GM19025 (cell line): ENCODE measurements at regions not wholly inside any gene's neighbourhood (a gene's known extent, or its start where the extent isn't known, plus 50 kb on each side); places are given as distances from the start of the nearest gene placed in this dataset.

Experiments
- ATAC-seq: cut with Tn5 transposase; IDR thresholded peaks from one replicate; pipeline ENCODE4 v1.9.1; 2021; ENCODE audit warnings: mild to moderate bottlenecking, low read depth, moderate library complexity; ENCODE audit not compliant: unreplicated experiment

GRCh38 chr4:155523358-155523757 lies 143.3 kb upstream of the GUCY1A1 start:
- ATAC-seq, result no peak

- no peak for ATAC-seq
These were observed 144.4 kb upstream of the GUCY1A1 start for GRCh38 chr4:155522201-155522600.

DNA sequence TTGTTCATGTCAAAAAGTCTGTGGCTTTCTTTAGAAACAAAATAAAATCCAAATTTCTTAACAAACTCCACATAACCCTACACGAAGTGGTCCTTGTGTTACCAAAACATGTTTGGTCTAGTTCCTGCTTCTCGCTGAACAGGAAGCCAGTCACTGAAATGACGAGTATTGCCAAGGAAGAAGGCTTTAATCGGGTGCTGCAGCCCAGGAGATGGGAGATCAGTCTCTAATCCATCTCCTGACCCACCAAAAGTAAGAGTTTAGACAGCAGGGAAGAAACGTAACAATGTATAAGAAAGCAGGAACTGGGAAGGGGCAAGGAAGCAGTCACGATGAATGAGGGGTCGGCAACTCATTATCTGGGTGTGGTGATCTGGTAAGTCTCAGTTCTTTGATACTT lies 144.6 kb upstream of the MAP9 start:
- ATAC-seq, result no peak

GRCh38 chr4:155515444-155516075 lies 138.8 kb upstream of the MAP9 start:
- ATAC-seq, result no peak

GRCh38 chr4:155514628-155515027 lies 137.9 kb upstream of the MAP9 start:
- ATAC-seq, result no peak

GRCh38 chr4:155512817-155513216 lies 136.1 kb upstream of the MAP9 start:
- ATAC-seq, result no peak

- no peak for ATAC-seq
These were observed 135.3 kb upstream of the MAP9 start for GRCh38 chr4:155512046-155512445.

GRCh38 chr4:155510771-155511170 lies 134.0 kb upstream of the MAP9 start:
- ATAC-seq, result no peak

DNA sequence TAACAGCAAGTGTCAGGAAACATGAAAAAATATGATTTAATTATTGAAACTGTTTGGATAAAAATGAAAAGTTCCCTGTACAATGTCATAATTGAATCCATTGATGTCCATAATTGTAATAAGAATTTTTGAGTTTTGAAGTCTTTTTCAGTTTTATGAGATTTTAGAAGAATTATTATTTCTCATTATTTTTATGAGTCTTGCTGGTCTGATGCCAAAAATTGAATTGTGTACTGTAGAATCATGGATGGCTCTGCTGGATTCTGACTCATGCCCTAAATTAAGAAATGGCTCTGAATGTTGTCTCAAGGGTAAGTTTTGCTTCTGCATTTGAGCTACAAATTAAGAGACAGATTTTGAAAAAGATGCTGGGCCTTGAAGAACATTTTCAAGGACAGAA lies 132.8 kb upstream of the MAP9 start:
- ATAC-seq, result no peak

GRCh38 chr4:155506745-155507144 lies 130.0 kb upstream of the MAP9 start:
- ATAC-seq, result no peak

- no peak for ATAC-seq
These were observed 128.6 kb upstream of the MAP9 start for GRCh38 chr4:155505321-155505720.

DNA sequence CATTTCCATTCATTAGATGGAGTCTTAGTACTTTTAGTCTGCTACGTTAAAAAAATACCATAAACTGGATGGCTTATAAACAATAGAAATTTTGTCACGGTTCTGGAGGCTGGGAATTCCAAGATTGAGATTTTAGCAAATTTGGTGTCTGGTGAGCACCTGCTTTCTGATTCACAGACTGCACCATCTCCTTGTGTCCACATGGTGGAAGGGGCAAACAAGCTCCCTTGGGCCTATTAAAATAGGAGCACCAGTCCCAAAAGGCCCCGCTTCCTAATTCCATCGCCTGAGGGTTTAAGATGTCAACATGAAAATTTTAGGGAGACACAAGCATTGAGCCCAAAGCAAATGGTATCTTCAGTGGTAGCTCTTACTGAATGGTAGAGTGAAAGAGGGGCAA lies 120.5 kb upstream of the MAP9 start:
- no peak for ATAC-seq

GRCh38 chr4:155496294-155496626 lies 119.5 kb upstream of the MAP9 start:
- no peak for ATAC-seq

DNA sequence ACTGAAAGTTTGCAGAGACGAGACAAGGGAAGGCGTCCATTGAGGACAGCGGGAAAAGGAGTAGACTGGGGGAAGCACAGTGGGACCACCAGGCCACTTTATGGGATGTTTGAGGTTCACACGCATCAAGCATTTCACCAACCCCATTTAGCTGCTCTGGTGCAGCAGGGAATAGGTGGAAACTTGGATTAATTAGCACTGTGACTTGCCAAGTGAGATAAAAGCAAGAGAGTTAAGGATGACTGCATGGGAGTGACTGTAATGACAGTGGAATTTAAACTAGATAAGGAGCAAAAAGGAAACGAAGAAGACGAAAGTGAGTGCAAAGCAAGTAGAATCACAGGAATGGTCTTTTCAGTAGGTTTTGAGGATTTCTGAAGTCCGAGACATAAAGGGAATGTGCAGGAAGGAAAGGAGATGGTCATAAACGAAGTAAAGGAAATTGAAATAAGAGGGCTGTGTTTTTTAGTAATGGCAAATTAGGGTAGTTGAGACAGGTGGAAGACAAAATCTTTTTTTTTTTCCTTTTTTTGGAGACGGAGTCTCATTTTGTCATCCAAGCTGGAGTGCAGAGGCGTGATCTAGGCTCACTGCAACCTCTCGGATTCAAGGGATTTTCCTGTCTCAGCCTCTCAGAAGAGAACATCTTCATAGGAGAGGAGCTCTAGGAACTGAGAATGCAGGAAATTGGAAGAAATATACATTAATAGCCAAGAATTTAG lies 119.0 kb upstream of the MAP9 start:
- no peak for ATAC-seq

DNA sequence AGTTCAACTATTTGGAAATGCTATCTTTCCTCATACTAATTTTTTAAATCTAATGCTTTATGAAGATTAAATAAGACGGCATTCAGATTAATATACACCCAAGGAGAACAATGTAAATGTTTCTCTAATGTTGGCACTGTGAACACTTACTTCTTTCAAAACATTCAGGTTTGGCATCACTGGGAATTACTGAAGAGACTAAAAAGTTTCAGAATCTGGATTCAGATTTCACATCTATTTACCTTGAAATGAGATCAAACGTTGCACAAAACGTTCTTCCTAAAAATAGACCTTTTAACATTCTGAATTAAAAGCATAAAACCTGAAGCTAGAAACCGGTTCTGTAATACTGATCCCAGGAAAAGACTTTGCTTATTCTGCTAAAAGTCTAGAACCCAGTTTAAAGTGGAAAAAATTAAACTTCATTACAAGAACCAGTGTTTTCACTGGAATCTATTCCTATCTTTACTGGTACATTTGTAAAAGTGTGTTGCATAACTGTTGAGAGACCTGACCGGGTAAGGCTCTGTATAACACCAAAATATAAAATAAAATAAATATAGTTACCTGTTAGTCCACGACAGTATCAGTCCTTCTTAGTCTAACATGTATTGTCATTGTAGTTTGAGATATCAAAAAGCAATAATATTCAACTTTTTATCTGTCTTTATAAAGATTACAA lies 117.4 kb upstream of the MAP9 start:
- ATAC-seq, result no peak

GRCh38 chr4:155491336-155492120 lies 114.8 kb upstream of the MAP9 start:
- ATAC-seq, result peak; percentile 89

DNA sequence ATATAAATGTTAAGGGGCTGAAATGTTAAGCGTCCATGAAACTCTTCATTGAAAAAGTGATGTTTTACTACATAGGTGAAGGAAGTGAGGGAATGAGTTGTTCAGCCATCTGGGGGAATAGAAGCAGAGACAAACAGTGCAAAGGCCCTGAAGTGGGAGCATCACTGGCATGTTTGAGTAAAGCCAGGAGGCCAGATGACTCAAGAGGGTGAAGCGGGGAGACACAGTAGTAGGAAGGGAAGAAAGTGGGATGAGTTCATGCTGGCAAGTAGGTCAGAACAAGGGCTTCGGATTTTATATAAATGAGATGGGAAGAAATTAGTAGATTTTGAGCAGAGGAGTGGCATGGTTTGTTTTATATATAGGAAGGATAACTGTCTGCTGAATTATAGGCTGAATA lies 112.5 kb upstream of the MAP9 start:
- no peak for ATAC-seq

- no peak for ATAC-seq
These were observed 111.9 kb upstream of the MAP9 start for GRCh38 chr4:155488691-155489090.

- ATAC-seq, result no peak
These were observed 110.4 kb upstream of the MAP9 start for GRCh38 chr4:155487210-155487609.

- ATAC-seq, result no peak
These were observed 104.4 kb upstream of the MAP9 start for GRCh38 chr4:155481150-155481549.

GRCh38 chr4:155479835-155480234 lies 103.1 kb upstream of the MAP9 start:
- no peak for ATAC-seq
